Erythroblast (primary cell): ENCODE measurements at regions not wholly inside any gene's neighbourhood (a gene's known extent, or its start where the extent isn't known, plus 50 kb on each side); places are given as distances from the start of the nearest gene placed in this dataset.

Source experiments
- GATA1 ChIP-seq: IDR thresholded peaks from 2 replicates; pipeline ENCODE4 v1.6.1; 2011; ENCODE audit warnings: low read depth, mild to moderate bottlenecking, control low read depth, low read length, moderate library complexity
- POLR2A ChIP-seq: IDR thresholded peaks from 2 replicates; pipeline ENCODE4 v1.6.1; 2011; ENCODE audit warnings: mild to moderate bottlenecking, low read length

- no peak for TF ChIP-seq POLR2A
- TF ChIP-seq GATA1 = no peak
Measured at GRCh38 chr1:94715321-94715720, 104.8 kb upstream of the SLC44A3 start.
